Neural progenitor cell (in vitro differentiated cells): ENCODE measurements at regions not wholly inside any gene's neighbourhood (a gene's known extent, or its start where the extent isn't known, plus 50 kb on each side); places are given as distances from the start of the nearest gene placed in this dataset.

Experiments used
- DNase-seq: peaks from one replicate; pipeline ENCODE4 v3.0.0-alpha.2; 2016; ENCODE audit warnings: low spot score
- H2AFZ ChIP-seq: fragments of 200-600 bp; sonication (generic); replicated peaks from 2 replicates; pipeline ENCODE4 v1.6.1; 2016; ENCODE audit warnings: antibody characterized with exemption
- H3F3A ChIP-seq: fragments of 200-600 bp; sonication (generic); 2 replicates; pipeline ENCODE4 v1.6.1; 2016; ENCODE audit warnings: antibody characterized with exemption, low read depth
- H3K27ac ChIP-seq: fragments of 200-600 bp; sonication (generic); 2 replicates; pipeline ENCODE4 v1.5.1; 2016; ENCODE audit warnings: mild to moderate bottlenecking
- H3K27me3 ChIP-seq: fragments of 200-600 bp; sonication (generic); 2 replicates; pipeline ENCODE4 v1.6.1; 2016; ENCODE audit warnings: mild to moderate bottlenecking, moderate library complexity
- H3K36me3 ChIP-seq: fragments of 200-600 bp; sonication (generic); 2 replicates; pipeline ENCODE4 v1.5.1; 2016
- H3K4me1 ChIP-seq: fragments of 200-600 bp; sonication (generic); 2 replicates; pipeline ENCODE4 v1.6.1; 2016; ENCODE audit warnings: mixed run types
- H3K4me2 ChIP-seq: fragments of 200-600 bp; sonication (generic); 2 replicates; pipeline ENCODE4 v1.6.1; 2016
- H3K4me3 ChIP-seq: fragments of 200-600 bp; sonication (generic); 2 replicates; pipeline ENCODE4 v1.5.1; 2016
- H3K79me2 ChIP-seq: fragments of 200-600 bp; sonication (generic); 2 replicates; pipeline ENCODE4 v1.6.1; 2016; ENCODE audit warnings: low read depth
- H3K9ac ChIP-seq: fragments of 200-600 bp; sonication (generic); 2 replicates; pipeline ENCODE4 v1.6.1; 2016
- H3K9me3 ChIP-seq: fragments of 200-600 bp; sonication (generic); 2 replicates; pipeline ENCODE4 v1.5.1; 2016; ENCODE audit warnings: low read depth
- H4K20me1 ChIP-seq: fragments of 200-600 bp; sonication (generic); 2 replicates; pipeline ENCODE4 v1.6.1; 2016; ENCODE audit warnings: low read depth
- H3K27ac Mint-ChIP-seq: 3 replicates; pipeline ENCODE4 v1.8.0; 2021; ENCODE audit warnings: mixed read lengths
- H3K27me3 Mint-ChIP-seq: 2 replicates; pipeline ENCODE4 v1.8.0; 2022; ENCODE audit warnings: low read depth, mild to moderate bottlenecking, inconsistent platforms, moderate library complexity, mixed read lengths; ENCODE audit not compliant: insufficient read depth
- H3K36me3 Mint-ChIP-seq: 3 replicates; pipeline ENCODE4 v1.8.0; 2021; ENCODE audit warnings: mixed read lengths
- H3K4me1 Mint-ChIP-seq: 3 replicates; pipeline ENCODE4 v1.8.0; 2021; ENCODE audit warnings: mixed read lengths
- H3K4me3 Mint-ChIP-seq: 3 replicates; pipeline ENCODE4 v1.8.0; 2021; ENCODE audit warnings: mild to moderate bottlenecking, moderate library complexity, mixed read lengths
- H3K9me3 Mint-ChIP-seq: 3 replicates; pipeline ENCODE4 v1.8.0; 2020; ENCODE audit warnings: mixed read lengths
- CTCF ChIP-seq: fragments of 200-600 bp; sonication (generic); IDR thresholded peaks from 2 replicates; pipeline ENCODE4 v1.5.1; 2017; ENCODE audit warnings: antibody characterized with exemption, mild to moderate bottlenecking
- EZH2 ChIP-seq: fragments of 200-600 bp; sonication (generic); IDR thresholded peaks from 2 replicates; pipeline ENCODE4 v1.6.1; 2017; ENCODE audit warnings: antibody characterized with exemption, mild to moderate bottlenecking, moderate library complexity
- EZH2phosphoT487 ChIP-seq: fragments of 200-600 bp; sonication (generic); IDR thresholded peaks from 2 replicates; pipeline ENCODE4 v1.6.1; 2017; ENCODE audit warnings: antibody characterized with exemption

DNA sequence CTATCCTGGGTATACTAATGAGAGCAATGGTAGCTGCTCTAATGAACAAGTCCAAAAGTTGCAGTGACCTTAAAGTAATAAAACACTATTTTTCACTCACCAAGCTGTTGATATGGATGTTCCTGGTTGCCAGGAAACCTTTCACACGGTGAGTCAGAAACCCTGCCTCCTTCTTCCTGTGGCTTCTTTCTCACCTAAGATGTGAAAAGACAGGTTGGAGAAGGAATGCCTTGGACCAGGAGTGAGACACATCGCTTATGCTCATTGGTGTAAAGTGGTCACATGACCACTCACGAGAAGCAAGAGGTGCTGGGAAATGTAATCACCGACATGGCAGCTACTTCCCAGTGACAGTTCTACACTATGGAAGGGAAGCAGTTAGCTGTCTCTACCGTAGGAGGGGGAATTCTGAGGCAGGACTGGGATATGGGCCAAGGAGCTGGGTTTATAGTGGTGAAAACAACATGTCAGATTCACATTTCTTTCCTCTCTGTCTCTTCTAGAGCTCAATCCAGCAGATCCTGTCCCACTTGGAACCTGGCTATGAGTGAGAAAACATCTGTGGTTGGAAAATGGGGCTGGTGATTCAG, 320.4 kb upstream of the KLF4 start:
- Mint-ChIP-seq H3K36me3 (no peaks in the 10 kb centered on the region), H3K27me3 (peaks cover 9% of the 10 kb centered on the region)
- H3K9ac ChIP-seq = no peak overlapping the region

DNA sequence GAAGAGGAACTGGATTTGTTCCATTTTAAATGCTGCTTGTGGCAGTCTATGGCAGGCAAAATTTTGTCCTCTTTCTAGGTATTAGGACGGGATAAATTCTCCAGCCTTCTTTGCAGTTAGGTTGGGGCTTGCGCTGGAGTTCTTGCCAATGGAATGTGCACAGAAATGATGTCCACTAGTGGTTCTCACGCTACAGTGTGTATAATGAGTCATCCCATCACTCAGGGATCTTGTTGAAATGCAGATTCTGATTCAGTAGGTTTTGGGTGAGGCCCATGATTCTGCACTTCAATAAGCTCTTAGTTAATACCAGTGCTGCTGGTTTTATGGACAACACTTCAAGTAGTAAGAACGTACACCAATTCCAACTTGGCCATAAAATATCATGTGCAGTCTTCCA, 317.6 kb upstream of the KLF4 start:
- Histone ChIP-seq H3K4me2 (no peak overlapping the region), H2AFZ (no peak overlapping the region), H3K79me2 (no peaks in the 10 kb centered on the region), H4K20me1 (no peaks in the 10 kb centered on the region), H3K27ac (no peak overlapping the region), H3K4me3 (no peak overlapping the region), H3K9me3 (no peaks in the 10 kb centered on the region), H3F3A (no peaks in the 10 kb centered on the region), H3K27me3 (no peaks in the 10 kb centered on the region), H3K9ac (no peak overlapping the region), H3K36me3 (no peaks in the 10 kb centered on the region), H3K4me1 (no peaks in the 10 kb centered on the region)
- H3K36me3 Mint-ChIP-seq = no peaks in the 10 kb centered on the region
- no peak overlapping the region for H3K27ac Mint-ChIP-seq
- TF ChIP-seq EZH2phosphoT487 = no peak
- H3K4me3 Mint-ChIP-seq = no peak overlapping the region
- H3K4me1 Mint-ChIP-seq = no peaks in the 10 kb centered on the region
- H3K9me3 Mint-ChIP-seq = no peaks in the 10 kb centered on the region
- no peak for DNase-seq
- peaks cover 13% of the 10 kb centered on the region for H3K27me3 Mint-ChIP-seq

More for the DNA sequence above, 320.4 kb upstream of the KLF4 start:
- Mint-ChIP-seq H3K4me3 (no peak overlapping the region), H3K9me3 (no peaks in the 10 kb centered on the region), H3K4me1 (no peaks in the 10 kb centered on the region), H3K27ac (no peak overlapping the region)
- no peaks in the 10 kb centered on the region for H4K20me1 ChIP-seq
- H3F3A ChIP-seq = no peaks in the 10 kb centered on the region
- TF ChIP-seq CTCF (no peak), EZH2 (no peak), EZH2phosphoT487 (no peak)
- no peaks in the 10 kb centered on the region for H3K36me3 ChIP-seq
- no peaks in the 10 kb centered on the region for H3K27me3 ChIP-seq
- no peaks in the 10 kb centered on the region for H3K9me3 ChIP-seq
- H3K79me2 ChIP-seq = no peaks in the 10 kb centered on the region
- H2AFZ ChIP-seq = no peak overlapping the region
- H3K27ac ChIP-seq = no peak overlapping the region
- no peak overlapping the region for H3K4me2 ChIP-seq
- no peaks in the 10 kb centered on the region for H3K4me1 ChIP-seq
- no peak for DNase-seq
- no peak overlapping the region for H3K4me3 ChIP-seq

- Mint-ChIP-seq H3K27me3 (peaks cover 11% of the 10 kb centered on the region), H3K27ac (no peak overlapping the region), H3K9me3 (no peaks in the 10 kb centered on the region), H3K36me3 (no peaks in the 10 kb centered on the region), H3K4me1 (no peaks in the 10 kb centered on the region), H3K4me3 (no peak overlapping the region)
- no peaks in the 10 kb centered on the region for H3K4me1 ChIP-seq
- no peaks in the 10 kb centered on the region for H3K9me3 ChIP-seq
- H3K4me3 ChIP-seq = no peak overlapping the region
- no peak overlapping the region for H2AFZ ChIP-seq
- no peaks in the 10 kb centered on the region for H3K79me2 ChIP-seq
- H3K27ac ChIP-seq = no peak overlapping the region
- no peak for DNase-seq
- H3K36me3 ChIP-seq = no peaks in the 10 kb centered on the region
- no peak overlapping the region for H3K9ac ChIP-seq
- no peak overlapping the region for H3K4me2 ChIP-seq
- no peaks in the 10 kb centered on the region for H3F3A ChIP-seq
- no peaks in the 10 kb centered on the region for H3K27me3 ChIP-seq
- H4K20me1 ChIP-seq = no peaks in the 10 kb centered on the region
- no peak for TF ChIP-seq EZH2phosphoT487
- no peak for TF ChIP-seq CTCF
These were observed 315.6 kb upstream of the KLF4 start for GRCh38 chr9:107805201-107805600.

- no peaks in the 10 kb centered on the region for H3K9me3 ChIP-seq
- no peak overlapping the region for H3K27ac Mint-ChIP-seq
- H4K20me1 ChIP-seq = no peaks in the 10 kb centered on the region
- H3K27me3 Mint-ChIP-seq = no peaks in the 10 kb centered on the region
- H3K27me3 ChIP-seq = no peaks in the 10 kb centered on the region
- H3K27ac ChIP-seq = no peak overlapping the region
- H3K4me2 ChIP-seq = no peak overlapping the region
- H3K4me1 Mint-ChIP-seq = no peaks in the 10 kb centered on the region
- DNase-seq = no peak
- no peak overlapping the region for H2AFZ ChIP-seq
- no peaks in the 10 kb centered on the region for H3K36me3 Mint-ChIP-seq
- H3K4me3 Mint-ChIP-seq = no peak overlapping the region
- no peaks in the 10 kb centered on the region for H3K4me1 ChIP-seq
- H3K4me3 ChIP-seq = no peak overlapping the region
- no peaks in the 10 kb centered on the region for H3F3A ChIP-seq
- TF ChIP-seq CTCF = no peak
- no peak for TF ChIP-seq EZH2phosphoT487
- TF ChIP-seq EZH2 = no peak
- H3K79me2 ChIP-seq = no peaks in the 10 kb centered on the region
- peaks cover 3% of the 10 kb centered on the region for H3K9me3 Mint-ChIP-seq
- H3K9ac ChIP-seq = no peak overlapping the region
- H3K36me3 ChIP-seq = no peaks in the 10 kb centered on the region
These were observed 304.7 kb upstream of the KLF4 start for GRCh38 chr9:107794259-107794658.
